Activated CD4-positive, alpha-beta memory T cell treated with anti-CD3 and anti-CD28 coated beads, Interleukin-2, amount 10 ng/mL, durations not matched to agents 7 days and 5 days (primary cell): ENCODE measurements at regions not wholly inside any gene's neighbourhood (a gene's known extent, or its start where the extent isn't known, plus 50 kb on each side); places are given as distances from the start of the nearest gene placed in this dataset.

Experiments used
- CTCF ChIA-PET: fragments of 350-600 bp; sonication (Branson Sonifier 250); formaldehyde crosslinking; loops from one replicate; lab custom pipeline; 2021; ENCODE audit warnings: antibody characterized with exemption, inconsistent platforms; lab: Charles Lee
- POLR2A ChIA-PET: fragments of 350-600 bp; sonication (Branson Sonifier 250); formaldehyde crosslinking; loops from one replicate; lab custom pipeline; 2021; ENCODE audit warnings: antibody characterized with exemption; lab: Charles Lee
- DNase-seq: peaks from one replicate; pipeline ENCODE4 v3.0.0-alpha.2; 2020
- H3K27ac Mint-ChIP-seq: one replicate; pipeline ENCODE4 v1.8.0; 2021; ENCODE audit warnings: mild to moderate bottlenecking, mixed read lengths
- H3K27me3 Mint-ChIP-seq: one replicate; pipeline ENCODE4 v1.8.0; 2021; ENCODE audit warnings: mixed read lengths
- H3K36me3 Mint-ChIP-seq: one replicate; pipeline ENCODE4 v1.8.0; 2021; ENCODE audit warnings: low read depth, mixed read lengths
- H3K4me1 Mint-ChIP-seq: one replicate; pipeline ENCODE4 v1.8.0; 2021; ENCODE audit warnings: mixed read lengths
- H3K4me3 Mint-ChIP-seq: one replicate; pipeline ENCODE4 v1.8.0; 2021; ENCODE audit warnings: mild to moderate bottlenecking, mixed read lengths
- H3K9me3 Mint-ChIP-seq: one replicate; pipeline ENCODE4 v1.8.0; 2021; ENCODE audit warnings: mixed read lengths

- ChIA-PET POLR2A (no interaction called here), CTCF (no interaction called here)
- H3K9me3 Mint-ChIP-seq, result peaks cover 2% of the 10 kb centered on the region
- H3K27ac Mint-ChIP-seq, result no peak overlapping the region
- H3K27me3 Mint-ChIP-seq, result no peaks in the 10 kb centered on the region
- no peaks in the 10 kb centered on the region for H3K36me3 Mint-ChIP-seq
- no peak for DNase-seq
- H3K4me3 Mint-ChIP-seq, result no peak overlapping the region
- no peaks in the 10 kb centered on the region for H3K4me1 Mint-ChIP-seq
These were observed 253.2 kb upstream of the CTAGE1 start for GRCh38 chr18:22670914-22671313.

GRCh38 chr18:22673182-22673862, 255.6 kb upstream of the CTAGE1 start:
- H3K27me3 Mint-ChIP-seq, result no peaks in the 10 kb centered on the region

GRCh38 chr18:22674272-22674671, 256.6 kb upstream of the CTAGE1 start:
- Mint-ChIP-seq H3K27me3 (no peaks in the 10 kb centered on the region), H3K4me1 (no peaks in the 10 kb centered on the region), H3K27ac (no peak overlapping the region), H3K4me3 (no peak overlapping the region), H3K9me3 (no peaks in the 10 kb centered on the region), H3K36me3 (no peaks in the 10 kb centered on the region)
- CTCF ChIA-PET, result no interaction called here
- POLR2A ChIA-PET, result no interaction called here
- DNase-seq, result no peak

More at GRCh38 chr18:22673182-22673862, 255.6 kb upstream of the CTAGE1 start:
- Mint-ChIP-seq H3K27ac (no peak overlapping the region), H3K36me3 (no peaks in the 10 kb centered on the region), H3K4me1 (no peaks in the 10 kb centered on the region), H3K4me3 (no peak overlapping the region), H3K9me3 (no peaks in the 10 kb centered on the region)
- POLR2A ChIA-PET, result no interaction called here
- no peak for DNase-seq
- CTCF ChIA-PET, result no interaction called here

GRCh38 chr18:22675006-22675405, 257.3 kb upstream of the CTAGE1 start:
- no peaks in the 10 kb centered on the region for H3K4me1 Mint-ChIP-seq
- H3K36me3 Mint-ChIP-seq, result no peaks in the 10 kb centered on the region
- POLR2A ChIA-PET, result no interaction called here
- H3K27me3 Mint-ChIP-seq, result no peaks in the 10 kb centered on the region
- H3K27ac Mint-ChIP-seq, result no peak overlapping the region
- H3K9me3 Mint-ChIP-seq, result no peaks in the 10 kb centered on the region
- H3K4me3 Mint-ChIP-seq, result no peak overlapping the region
- CTCF ChIA-PET, result no interaction called here
- DNase-seq, result no peak

GRCh38 chr18:22676423-22676822, 256.7 kb upstream of the RBBP8 start:
- H3K4me1 Mint-ChIP-seq, result no peaks in the 10 kb centered on the region
- H3K4me3 Mint-ChIP-seq, result no peak overlapping the region
- ChIA-PET CTCF (no interaction called here), POLR2A (no interaction called here)
- no peaks in the 10 kb centered on the region for H3K27me3 Mint-ChIP-seq
- H3K9me3 Mint-ChIP-seq, result no peaks in the 10 kb centered on the region
- no peak overlapping the region for H3K27ac Mint-ChIP-seq
- DNase-seq, result no peak
- H3K36me3 Mint-ChIP-seq, result no peaks in the 10 kb centered on the region

- POLR2A ChIA-PET, result no interaction called here
- CTCF ChIA-PET, result no interaction called here
- no peaks in the 10 kb centered on the region for H3K9me3 Mint-ChIP-seq
These were observed 254.6 kb upstream of the RBBP8 start for GRCh38 chr18:22678486-22678885.

GRCh38 chr18:22680944-22681343, 252.2 kb upstream of the RBBP8 start:
- DNase-seq, result no peak
- no peaks in the 10 kb centered on the region for H3K9me3 Mint-ChIP-seq
- no peaks in the 10 kb centered on the region for H3K36me3 Mint-ChIP-seq
- no peak overlapping the region for H3K27ac Mint-ChIP-seq
- H3K4me1 Mint-ChIP-seq, result no peaks in the 10 kb centered on the region
- CTCF ChIA-PET, result no interaction called here
- H3K4me3 Mint-ChIP-seq, result no peak overlapping the region
- H3K27me3 Mint-ChIP-seq, result no peaks in the 10 kb centered on the region
- POLR2A ChIA-PET, result no interaction called here

More at GRCh38 chr18:22678486-22678885, 254.6 kb upstream of the RBBP8 start:
- Mint-ChIP-seq H3K4me1 (no peaks in the 10 kb centered on the region), H3K36me3 (no peaks in the 10 kb centered on the region), H3K27me3 (no peaks in the 10 kb centered on the region), H3K4me3 (no peak overlapping the region), H3K27ac (no peak overlapping the region)
- DNase-seq, result no peak

GRCh38 chr18:22681908-22682307, 251.2 kb upstream of the RBBP8 start:
- POLR2A ChIA-PET, result no interaction called here
- no peak overlapping the region for H3K4me3 Mint-ChIP-seq
- no peaks in the 10 kb centered on the region for H3K9me3 Mint-ChIP-seq

GRCh38 chr18:22682720-22683119, 250.4 kb upstream of the RBBP8 start:
- ChIA-PET POLR2A (no interaction called here), CTCF (no interaction called here)
- Mint-ChIP-seq H3K27ac (no peak overlapping the region), H3K4me1 (no peaks in the 10 kb centered on the region), H3K9me3 (no peaks in the 10 kb centered on the region), H3K36me3 (no peaks in the 10 kb centered on the region), H3K4me3 (no peak overlapping the region), H3K27me3 (no peaks in the 10 kb centered on the region)
- no peak for DNase-seq

More at GRCh38 chr18:22681908-22682307, 251.2 kb upstream of the RBBP8 start:
- CTCF ChIA-PET, result no interaction called here
- no peak for DNase-seq
- no peaks in the 10 kb centered on the region for H3K4me1 Mint-ChIP-seq
- H3K27ac Mint-ChIP-seq, result no peak overlapping the region
- H3K27me3 Mint-ChIP-seq, result no peaks in the 10 kb centered on the region
- no peaks in the 10 kb centered on the region for H3K36me3 Mint-ChIP-seq

- Mint-ChIP-seq H3K27me3 (no peaks in the 10 kb centered on the region), H3K4me1 (no peaks in the 10 kb centered on the region), H3K36me3 (no peaks in the 10 kb centered on the region), H3K9me3 (no peaks in the 10 kb centered on the region), H3K4me3 (no peak overlapping the region), H3K27ac (no peak overlapping the region)
- no peak for DNase-seq
- ChIA-PET POLR2A (no interaction called here), CTCF (no interaction called here)
These were observed 249.9 kb upstream of the RBBP8 start for GRCh38 chr18:22683196-22683676.

GRCh38 chr18:22683786-22684185, 249.3 kb upstream of the RBBP8 start:
- CTCF ChIA-PET, result no interaction called here
- H3K4me1 Mint-ChIP-seq, result no peaks in the 10 kb centered on the region

GRCh38 chr18:22684268-22684667, 248.9 kb upstream of the RBBP8 start:
- CTCF ChIA-PET, result no interaction called here
- Mint-ChIP-seq H3K4me1 (no peaks in the 10 kb centered on the region), H3K9me3 (no peaks in the 10 kb centered on the region), H3K36me3 (no peaks in the 10 kb centered on the region), H3K27me3 (no peaks in the 10 kb centered on the region), H3K27ac (no peak overlapping the region), H3K4me3 (no peak overlapping the region)
- POLR2A ChIA-PET, result no interaction called here
- no peak for DNase-seq

More at GRCh38 chr18:22683786-22684185, 249.3 kb upstream of the RBBP8 start:
- H3K27ac Mint-ChIP-seq, result no peak overlapping the region
- no peak for DNase-seq
- no peaks in the 10 kb centered on the region for H3K36me3 Mint-ChIP-seq
- H3K9me3 Mint-ChIP-seq, result no peaks in the 10 kb centered on the region
- POLR2A ChIA-PET, result no interaction called here
- H3K27me3 Mint-ChIP-seq, result no peaks in the 10 kb centered on the region
- no peak overlapping the region for H3K4me3 Mint-ChIP-seq

GRCh38 chr18:22685788-22686187, 247.3 kb upstream of the RBBP8 start:
- Mint-ChIP-seq H3K9me3 (no peaks in the 10 kb centered on the region), H3K36me3 (no peaks in the 10 kb centered on the region), H3K27me3 (no peaks in the 10 kb centered on the region), H3K4me1 (no peaks in the 10 kb centered on the region), H3K4me3 (no peak overlapping the region), H3K27ac (no peak overlapping the region)
- CTCF ChIA-PET, result no interaction called here
- DNase-seq, result no peak
- POLR2A ChIA-PET, result no interaction called here
